B cell (primary cell): ENCODE measurements at regions not wholly inside any gene's neighbourhood (a gene's known extent, or its start where the extent isn't known, plus 50 kb on each side); places are given as distances from the start of the nearest gene placed in this dataset.

ENCODE experiments used
- ATAC-seq: fragments of 200-7000 bp; cut with Tn5 transposase; one replicate; pipeline ENCODE4 v1.10.0; 2021; ENCODE audit warnings: low read depth, mild to moderate bottlenecking, moderate number of reproducible peaks, moderate library complexity
- CTCF ChIA-PET: fragments of 350-600 bp; sonication (Branson Sonifier 250); formaldehyde crosslinking; loops from one replicate; lab custom pipeline; 2021; ENCODE audit warnings: antibody characterized with exemption, inconsistent platforms; lab: Charles Lee
- POLR2A ChIA-PET: fragments of 350-600 bp; sonication (Branson Sonifier 250); formaldehyde crosslinking; loops from one replicate; lab custom pipeline; 2021; ENCODE audit warnings: antibody characterized with exemption; lab: Charles Lee
- DNase-seq: peaks from one replicate; pipeline ENCODE4 v3.0.0; 2013
- H2AFZ ChIP-seq: 2 replicates; pipeline ENCODE4 v1.6.1; 2012; ENCODE audit warnings: mild to moderate bottlenecking, low read depth, low read length; ENCODE audit not compliant: insufficient read depth, poor library complexity, severe bottlenecking
- H3K27ac ChIP-seq, 2 donors: 1 replicate in 1 of 2; 2 replicates in 1 of 2; pipeline ENCODE4 v1.5.1; 2012 to 2013; ENCODE audit warnings: low read length in 2 of 2, mild to moderate bottlenecking in 2 of 2, moderate library complexity in 1 of 2
- H3K27me3 ChIP-seq, 4 experiments: fragments of 200-600 bp in 1 of 4; sonication (generic) in 1 of 4; replicated peaks in 1 of 4; 1 replicate in 2 of 4; 2 replicates in 2 of 4; pipeline versions ENCODE4 v1.6.1 to v1.7.0; 2013 to 2016; ENCODE audit warnings: low read length in 3 of 4, mild to moderate bottlenecking in 2 of 4, mixed read lengths in 1 of 4, moderate library complexity in 1 of 4; ENCODE audit not compliant: insufficient read depth in 4 of 4, control insufficient read depth in 3 of 4; ENCODE audit errors: control extremely low read depth in 1 of 4
- H3K36me3 ChIP-seq, 2 experiments: replicated peaks in 1 of 2; 1 replicate in 1 of 2; 2 replicates in 1 of 2; pipeline versions ENCODE4 v1.6.1 to v1.7.1; 2013; ENCODE audit warnings: low read length in 1 of 2; ENCODE audit not compliant: insufficient read depth in 2 of 2, control insufficient read depth in 1 of 2; ENCODE audit errors: control extremely low read depth in 1 of 2, extremely low read depth in 1 of 2
- H3K4me1 ChIP-seq, 2 donors: fragments of 200-600 bp in 1 of 2; sonication (generic) in 1 of 2; 1 replicate in 1 of 2; 2 replicates in 1 of 2; pipeline versions ENCODE4 v1.5.1 to v1.6.1; 2013 to 2017; ENCODE audit warnings: low read length in 2 of 2; ENCODE audit not compliant: control insufficient read depth in 2 of 2, insufficient read depth in 2 of 2
- H3K4me2 ChIP-seq: replicated peaks from 2 replicates; pipeline ENCODE3; 2012; ENCODE audit warnings: mild to moderate bottlenecking, low read depth, low read length; ENCODE audit not compliant: poor library complexity, severe bottlenecking
- H3K4me3 ChIP-seq, 5 experiments: fragments of 200-600 bp in 1 of 5; sonication (generic) in 1 of 5; 1 replicate in 3 of 5; 2 replicates in 2 of 5; pipeline versions ENCODE4 v1.5.1 to v1.7.0; 2011 to 2016; ENCODE audit warnings: low read length in 4 of 5, mild to moderate bottlenecking in 4 of 5, low read depth in 2 of 5, control low read depth in 1 of 5, moderate library complexity in 1 of 5; ENCODE audit not compliant: insufficient read depth in 1 of 5; ENCODE audit errors: control extremely low read depth in 1 of 5, extremely low read depth in 1 of 5
- H3K79me2 ChIP-seq: fragments of 200-600 bp; sonication (generic); one replicate; pipeline ENCODE4 v1.6.0; 2016; ENCODE audit warnings: low read length; ENCODE audit not compliant: control insufficient read depth, insufficient read depth
- H3K9ac ChIP-seq: fragments of 200-600 bp; sonication (generic); 2 replicates; pipeline ENCODE4 v1.6.1; 2017; ENCODE audit warnings: mild to moderate bottlenecking, low read length, moderate library complexity
- H3K9me3 ChIP-seq, 3 donors: one replicate each; pipeline versions ENCODE4 v1.6.1 to v1.7.1; 2013; ENCODE audit warnings: low read length in 2 of 3; ENCODE audit not compliant: control insufficient read depth in 2 of 3, insufficient read depth in 1 of 3; ENCODE audit errors: control extremely low read depth in 1 of 3
- H4K20me1 ChIP-seq: 2 replicates; pipeline ENCODE4 v1.6.0; 2012; ENCODE audit warnings: mild to moderate bottlenecking, low read length; ENCODE audit not compliant: insufficient read depth, control insufficient read depth, poor library complexity, severe bottlenecking
- H3K27ac Mint-ChIP-seq: one replicate; pipeline ENCODE4 v1.8.0; 2021; ENCODE audit warnings: mixed read lengths
- H3K27me3 Mint-ChIP-seq: one replicate; pipeline ENCODE4 v1.8.0; 2021; ENCODE audit warnings: mixed read lengths
- H3K4me1 Mint-ChIP-seq: one replicate; pipeline ENCODE4 v1.8.0; 2021; ENCODE audit warnings: mixed read lengths
- H3K4me3 Mint-ChIP-seq: one replicate; pipeline ENCODE4 v1.8.0; 2021; ENCODE audit warnings: mixed read lengths
- H3K9me3 Mint-ChIP-seq: one replicate; pipeline ENCODE4 v1.8.0; 2022; ENCODE audit warnings: mixed read lengths; ENCODE audit not compliant: insufficient read depth
- EZH2 ChIP-seq: IDR thresholded peaks from 2 replicates; pipeline ENCODE4 v1.6.1; 2012; ENCODE audit warnings: borderline replicate concordance, low read depth, mild to moderate bottlenecking, moderate library complexity, low read length; ENCODE audit not compliant: insufficient read depth, poor library complexity, severe bottlenecking
- WGBS: methylation state at CpG from one replicate; pipeline ENCODE4 v1.1.5; 2013; ENCODE audit warnings: missing lambda C conversion rate; ENCODE audit not compliant: insufficient coverage; 5-methylcytosine and 5-hydroxymethylcytosine counted together
- intact Hi-C: fragments of 100-400 bp; cut with micrococcal nuclease; formaldehyde crosslinking; loops from one replicate; pipeline ENCODE4 v1.10.0; 2022
- TF ChIP-seq, protein P1 (sequence below): fragments of 200-600 bp; IDR thresholded peaks from one replicate; pipeline ENCODE4 v1.8.0; 2022; ENCODE audit warnings: antibody characterized with exemption, mild to moderate bottlenecking

DNA sequence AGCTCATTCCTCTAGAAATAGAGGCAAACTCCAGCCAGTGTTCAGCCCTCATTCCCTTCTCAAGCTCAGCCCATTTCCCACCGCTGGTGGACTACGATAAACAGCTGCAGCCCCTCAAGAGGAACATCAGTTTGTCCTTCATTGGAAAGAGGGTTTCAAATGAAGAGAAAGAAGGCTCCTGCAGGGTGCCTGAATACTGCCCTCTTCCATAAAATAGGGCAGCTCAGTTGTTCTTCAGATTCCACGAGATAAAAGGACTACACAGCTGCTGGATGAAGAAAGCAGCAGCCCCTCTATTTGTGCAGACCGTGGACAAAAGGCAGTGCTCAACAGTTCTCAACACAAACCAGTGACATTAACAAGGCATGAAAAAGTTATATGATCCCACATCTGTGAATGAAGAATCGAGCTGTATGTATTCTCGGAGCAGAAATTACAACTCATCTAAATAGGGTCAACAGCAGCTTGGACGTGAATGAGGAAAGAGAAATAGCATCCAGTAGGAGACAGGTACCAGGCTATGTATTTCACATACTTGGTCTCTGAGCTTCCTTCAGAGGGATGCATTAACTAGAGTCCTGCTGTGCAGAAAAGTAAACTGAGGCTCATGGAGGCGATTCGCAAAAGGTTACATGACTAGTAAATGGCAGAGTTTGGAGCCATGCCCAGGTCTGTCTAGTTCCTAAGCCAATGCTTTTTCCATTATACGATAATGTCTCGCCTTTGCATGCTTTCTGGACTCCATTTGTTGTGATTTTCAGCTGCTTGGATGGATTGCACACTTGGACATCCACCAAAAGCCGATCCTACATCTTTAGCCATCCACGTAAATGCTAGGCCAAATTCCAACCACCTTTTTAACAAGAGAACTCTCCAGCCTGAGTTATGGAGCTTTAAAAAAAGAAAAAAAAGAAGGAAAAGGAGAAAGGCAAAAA lies 301.2 kb upstream of the PPARGC1A start:
- WGBS, result 79% methylated on average over 6 of the region's 13 CpGs
- POLR2A ChIA-PET, result no interaction called here
- CTCF ChIA-PET, result no interaction called here
- Histone ChIP-seq H3K4me3 (no peak overlapping the region), H3K27me3 (no peaks in the 10 kb centered on the region), H3K9ac (no peak overlapping the region), H3K79me2 (no peaks in the 10 kb centered on the region), H3K4me2 (no peak overlapping the region), H3K27ac (no peak overlapping the region), H3K4me1 (no peaks in the 10 kb centered on the region), H4K20me1 (no peaks in the 10 kb centered on the region), H3K9me3 (no peaks in the 10 kb centered on the region), H3K36me3 (no peaks in the 10 kb centered on the region), H2AFZ (no peak overlapping the region)
- H3K4me1 Mint-ChIP-seq, result no peaks in the 10 kb centered on the region
- ATAC-seq, result no peak
- H3K9me3 Mint-ChIP-seq, result no peaks in the 10 kb centered on the region
- no peak for TF ChIP-seq EZH2
- TF ChIP-seq, protein P1, sequence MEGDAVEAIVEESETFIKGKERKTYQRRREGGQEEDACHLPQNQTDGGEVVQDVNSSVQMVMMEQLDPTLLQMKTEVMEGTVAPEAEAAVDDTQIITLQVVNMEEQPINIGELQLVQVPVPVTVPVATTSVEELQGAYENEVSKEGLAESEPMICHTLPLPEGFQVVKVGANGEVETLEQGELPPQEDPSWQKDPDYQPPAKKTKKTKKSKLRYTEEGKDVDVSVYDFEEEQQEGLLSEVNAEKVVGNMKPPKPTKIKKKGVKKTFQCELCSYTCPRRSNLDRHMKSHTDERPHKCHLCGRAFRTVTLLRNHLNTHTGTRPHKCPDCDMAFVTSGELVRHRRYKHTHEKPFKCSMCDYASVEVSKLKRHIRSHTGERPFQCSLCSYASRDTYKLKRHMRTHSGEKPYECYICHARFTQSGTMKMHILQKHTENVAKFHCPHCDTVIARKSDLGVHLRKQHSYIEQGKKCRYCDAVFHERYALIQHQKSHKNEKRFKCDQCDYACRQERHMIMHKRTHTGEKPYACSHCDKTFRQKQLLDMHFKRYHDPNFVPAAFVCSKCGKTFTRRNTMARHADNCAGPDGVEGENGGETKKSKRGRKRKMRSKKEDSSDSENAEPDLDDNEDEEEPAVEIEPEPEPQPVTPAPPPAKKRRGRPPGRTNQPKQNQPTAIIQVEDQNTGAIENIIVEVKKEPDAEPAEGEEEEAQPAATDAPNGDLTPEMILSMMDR, result no peak
- no peak overlapping the region for H3K27ac Mint-ChIP-seq
- intact Hi-C loops, result no loop called here
- H3K27me3 Mint-ChIP-seq, result no peaks in the 10 kb centered on the region
- DNase-seq, result no peak
- H3K4me3 Mint-ChIP-seq, result no peak overlapping the region

GRCh38 chr4:24188459-24188858 lies 298.6 kb upstream of the PPARGC1A start:
- Histone ChIP-seq H3K36me3 (no peaks in the 10 kb centered on the region), H2AFZ (no peak overlapping the region), H3K4me3 (no peak overlapping the region), H3K79me2 (no peaks in the 10 kb centered on the region), H4K20me1 (no peaks in the 10 kb centered on the region), H3K4me1 (no peaks in the 10 kb centered on the region), H3K27ac (no peak overlapping the region), H3K9ac (no peak overlapping the region), H3K27me3 (no peaks in the 10 kb centered on the region), H3K4me2 (no peak overlapping the region), H3K9me3 (no peaks in the 10 kb centered on the region)
- no peaks in the 10 kb centered on the region for H3K9me3 Mint-ChIP-seq
- no peaks in the 10 kb centered on the region for H3K27me3 Mint-ChIP-seq
- H3K27ac Mint-ChIP-seq, result no peak overlapping the region
- no peaks in the 10 kb centered on the region for H3K4me1 Mint-ChIP-seq
- ATAC-seq (no peak), DNase-seq (no peak)
- CTCF ChIA-PET, result no interaction called here
- no peak overlapping the region for H3K4me3 Mint-ChIP-seq
- POLR2A ChIA-PET, result no interaction called here
- TF ChIP-seq, protein P1, result no peak
- TF ChIP-seq EZH2, result no peak
- intact Hi-C loops, result no loop called here
- no CpG with 5 or more reads among the region's 1 CpG for WGBS
